MCF 10A (cell line): ENCODE measurements at regions not wholly inside any gene's neighbourhood (a gene's known extent, or its start where the extent isn't known, plus 50 kb on each side); places are given as distances from the start of the nearest gene placed in this dataset.

Experiments
- BruUV-seq: library from RNA; stranded (reverse); fragments of 400-500 nt; replicated peaks from 2 replicates; lab custom pipeline; 2021; lab: Mats Ljungman, UMichigan
- CTCF ChIA-PET: fragments of 300-600 bp; sonication (Branson Sonifier 250); formaldehyde crosslinking; extraction: SDS; loops from one replicate; lab custom pipeline; 2021; ENCODE audit warnings: antibody characterized with exemption, inconsistent platforms; lab: Yijun Ruan, JAX
- POLR2A ChIA-PET: fragments of 300-600, 350-650 bp; sonication (Branson Sonifier 250); formaldehyde crosslinking; extraction: SDS; loops from one replicate; lab custom pipeline; 2020; ENCODE audit warnings: antibody characterized with exemption, inconsistent platforms; lab: Yijun Ruan, JAX
- DNase-seq: peaks from one replicate; pipeline ENCODE4 v3.0.0-alpha.2; 2018; ENCODE audit not compliant: unreplicated experiment
- H3K27ac Mint-ChIP-seq: one replicate; pipeline ENCODE4 v1.8.0; 2022; ENCODE audit warnings: mild to moderate bottlenecking, low read depth, mixed read lengths; ENCODE audit not compliant: unreplicated experiment
- H3K27me3 Mint-ChIP-seq: one replicate; pipeline ENCODE4 v1.8.0; 2022; ENCODE audit warnings: mixed read lengths; ENCODE audit not compliant: insufficient read depth, unreplicated experiment
- H3K36me3 Mint-ChIP-seq: one replicate; pipeline ENCODE4 v1.8.0; 2022; ENCODE audit warnings: mild to moderate bottlenecking, moderate library complexity, mixed read lengths; ENCODE audit not compliant: insufficient read depth, unreplicated experiment
- H3K4me1 Mint-ChIP-seq: one replicate; pipeline ENCODE4 v1.8.0; 2022; ENCODE audit warnings: mixed read lengths; ENCODE audit not compliant: insufficient read depth, unreplicated experiment
- H3K4me3 Mint-ChIP-seq: one replicate; pipeline ENCODE4 v1.8.0; 2022; ENCODE audit warnings: mild to moderate bottlenecking, moderate library complexity, mixed read lengths; ENCODE audit not compliant: unreplicated experiment
- H3K9me3 Mint-ChIP-seq: one replicate; pipeline ENCODE4 v1.8.0; 2022; ENCODE audit warnings: mixed read lengths; ENCODE audit not compliant: unreplicated experiment
- CTCF ChIP-seq: fragments of 200-600 bp; IDR thresholded peaks from one replicate; pipeline ENCODE4 v1.8.0; 2022; ENCODE audit warnings: antibody characterized with exemption, mild to moderate bottlenecking; ENCODE audit not compliant: unreplicated experiment
- intact Hi-C: fragments of 100-400 bp; cut with micrococcal nuclease; formaldehyde crosslinking; loops from 2 replicates; pipeline ENCODE4 v1.14.1; 2022

DNA sequence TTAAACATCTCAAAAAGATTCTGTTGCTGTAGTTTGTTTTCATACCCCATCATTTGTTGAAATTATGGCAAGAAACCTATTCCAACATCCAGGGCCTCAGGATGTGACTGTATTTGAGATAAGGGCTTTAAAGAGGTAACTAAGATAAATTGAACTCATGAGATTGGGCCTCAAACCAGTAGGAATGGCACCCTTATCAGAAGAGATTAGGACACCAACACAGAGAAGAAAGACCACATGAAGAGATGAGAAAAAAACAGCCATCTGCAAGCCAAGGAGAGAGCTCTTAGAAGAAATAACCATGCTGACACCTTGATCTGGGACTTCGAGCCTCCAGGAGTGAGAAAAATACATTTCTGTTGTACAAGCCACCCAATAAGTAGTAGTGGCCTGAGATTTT is 157.7 kb downstream of the CGGBP1 start:
- TF ChIP-seq CTCF: no peak
- no peaks in the 10 kb centered on the region for H3K27me3 Mint-ChIP-seq
- H3K27ac Mint-ChIP-seq: no peak overlapping the region
- no peaks in the 10 kb centered on the region for H3K36me3 Mint-ChIP-seq
- ChIA-PET CTCF (interaction anchor here (1.0 kb wide), 1 partner anchor 77 kb away, joined by 4 read pairs; no protein-coding TSS in a partner anchor), POLR2A (no interaction called here)
- no peak for DNase-seq
- no peaks in the 10 kb centered on the region for H3K4me1 Mint-ChIP-seq
- H3K4me3 Mint-ChIP-seq: no peak overlapping the region
- intact Hi-C loops: no loop called here
- H3K9me3 Mint-ChIP-seq: no peaks in the 10 kb centered on the region
- BruUV-seq: no TSS peak

- H3K27me3 Mint-ChIP-seq: no peaks in the 10 kb centered on the region
- POLR2A ChIA-PET: no interaction called here
- no TSS peak for BruUV-seq
- CTCF ChIA-PET: no interaction called here
- H3K4me1 Mint-ChIP-seq: no peaks in the 10 kb centered on the region
- no peaks in the 10 kb centered on the region for H3K9me3 Mint-ChIP-seq
- no peak overlapping the region for H3K27ac Mint-ChIP-seq
- no peak overlapping the region for H3K4me3 Mint-ChIP-seq
- peak; percentile 3 for DNase-seq
- TF ChIP-seq CTCF: no peak
- intact Hi-C loops: no loop called here
- no peaks in the 10 kb centered on the region for H3K36me3 Mint-ChIP-seq
Observed at GRCh38 chr3:87900061-87900460, 158.7 kb downstream of the CGGBP1 start.

DNA sequence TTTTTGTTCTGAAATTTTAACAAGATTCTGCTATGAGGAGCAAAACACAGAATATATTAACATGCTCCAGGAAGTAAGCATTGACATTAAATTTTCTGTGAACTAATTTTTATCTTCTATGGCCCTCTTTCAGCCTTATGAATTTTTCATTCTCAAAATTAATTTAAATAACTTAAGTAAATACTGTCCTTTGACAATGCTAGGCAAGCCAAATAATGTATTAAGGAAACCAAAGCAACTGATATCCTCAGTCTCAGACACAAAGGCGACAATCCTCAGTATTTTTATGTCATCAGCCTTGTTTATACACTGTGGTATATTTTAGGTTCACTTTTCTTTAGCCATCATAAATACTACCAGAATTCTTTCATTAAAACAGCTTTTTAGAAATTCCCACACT is 159.8 kb downstream of the CGGBP1 start:
- ChIA-PET POLR2A (no interaction called here), CTCF (interaction anchor here (0.6 kb wide), 1 partner anchor 612 kb away, joined by 3 read pairs; no protein-coding TSS in a partner anchor)
- no TSS peak for BruUV-seq
- intact Hi-C loops: no loop called here
- no peaks in the 10 kb centered on the region for H3K27me3 Mint-ChIP-seq
- no peaks in the 10 kb centered on the region for H3K9me3 Mint-ChIP-seq
- DNase-seq: no peak
- no peak overlapping the region for H3K27ac Mint-ChIP-seq
- TF ChIP-seq CTCF: no peak
- H3K36me3 Mint-ChIP-seq: no peaks in the 10 kb centered on the region
- H3K4me1 Mint-ChIP-seq: no peaks in the 10 kb centered on the region
- no peak overlapping the region for H3K4me3 Mint-ChIP-seq

DNA sequence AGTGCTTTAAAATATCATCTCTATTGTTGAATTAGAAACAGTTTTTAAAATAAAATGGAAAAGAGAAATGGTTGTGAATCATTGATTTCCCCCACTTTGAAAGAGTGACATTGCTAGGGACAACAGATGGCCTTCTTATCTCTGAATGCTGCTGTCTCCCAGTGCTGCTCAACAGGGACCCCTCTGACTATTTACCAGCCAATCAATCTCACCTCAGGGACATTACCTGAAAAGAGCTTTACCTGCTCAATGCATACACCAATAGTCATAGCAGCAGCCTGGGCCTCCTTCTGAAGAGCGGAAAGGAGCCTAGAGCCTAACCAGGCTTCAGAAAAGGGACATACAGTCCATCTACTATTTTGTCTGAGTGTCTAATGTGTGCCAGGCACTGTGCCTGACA is 162.8 kb downstream of the CGGBP1 start:
- ChIA-PET CTCF (interaction anchor here (0.6 kb wide), 1 partner anchor 1915 kb away, joined by 3 read pairs; no protein-coding TSS in a partner anchor), POLR2A (no interaction called here)
- H3K9me3 Mint-ChIP-seq: no peaks in the 10 kb centered on the region
- H3K27ac Mint-ChIP-seq: no peak overlapping the region
- no peak for DNase-seq
- no peaks in the 10 kb centered on the region for H3K27me3 Mint-ChIP-seq
- no TSS peak for BruUV-seq
- H3K4me3 Mint-ChIP-seq: no peak overlapping the region
- intact Hi-C loops: no loop called here
- no peaks in the 10 kb centered on the region for H3K36me3 Mint-ChIP-seq
- peaks cover 5% of the 10 kb centered on the region for H3K4me1 Mint-ChIP-seq
- TF ChIP-seq CTCF: no peak
